Embryonic facial prominence (tissue), 1 donor: ENCODE measurements at regions not wholly inside any gene's neighbourhood (a gene's known extent, or its start where the extent isn't known, plus 50 kb on each side); places are given as distances from the start of the nearest gene placed in this dataset.
"Not testable (repeated sequence)": the region's sequence is repeated elsewhere in the genome, so short reads cannot be mapped to it uniquely, and the experiment has no call there.

Source experiments
- DNase-seq: peaks from one replicate; pipeline ENCODE4 v3.0.0-alpha.2; 2016; ENCODE audit errors: extremely low spot score

DNA sequence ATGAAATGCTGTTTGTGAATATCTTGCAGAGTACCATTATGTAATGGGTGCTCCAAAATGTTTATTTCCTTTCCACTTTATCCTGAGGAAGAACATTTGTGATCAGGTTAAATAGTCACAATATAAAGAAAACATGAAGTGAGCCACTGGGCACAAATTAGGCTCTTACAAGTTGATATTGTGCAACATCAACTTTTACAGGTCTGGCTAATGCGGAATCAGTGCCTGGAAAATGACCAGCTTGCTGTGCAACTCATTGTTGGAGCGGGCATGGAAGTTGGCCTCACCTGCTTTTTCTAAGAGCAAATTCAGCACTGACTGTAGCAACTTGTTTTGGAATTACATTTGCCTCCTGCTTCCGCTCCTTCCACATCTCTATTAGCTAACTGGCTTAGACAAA, 216.9 kb upstream of the PLPPR1 start:
- DNase-seq: no peak

- no peak for DNase-seq
Observed at GRCh38 chr9:100813871-100814270, 214.7 kb upstream of the PLPPR1 start.

DNA sequence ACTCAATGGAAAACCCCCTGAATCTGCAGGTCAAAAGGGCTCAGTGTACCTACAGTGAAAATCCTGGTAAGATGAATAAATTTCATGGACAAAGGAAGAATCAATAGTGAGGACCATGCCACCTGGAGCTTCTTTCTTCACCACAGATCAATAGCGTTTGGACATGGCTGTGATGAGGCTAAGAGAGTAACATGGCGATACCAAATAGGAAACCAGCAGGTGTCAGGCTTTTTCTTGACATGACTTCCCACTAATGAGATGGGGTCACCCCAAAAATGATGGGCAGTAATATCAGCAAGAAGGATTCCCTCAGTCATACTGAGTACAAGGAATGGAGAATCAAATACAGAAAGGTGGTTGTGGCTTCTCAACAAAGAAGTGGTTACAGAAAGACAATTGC, 208.5 kb upstream of the PLPPR1 start:
- DNase-seq: no peak

GRCh38 chr9:100833035-100833434, 195.5 kb upstream of the PLPPR1 start:
- DNase-seq: not testable (repeated sequence)

GRCh38 chr9:100838857-100839256, 189.7 kb upstream of the PLPPR1 start:
- no peak for DNase-seq

DNA sequence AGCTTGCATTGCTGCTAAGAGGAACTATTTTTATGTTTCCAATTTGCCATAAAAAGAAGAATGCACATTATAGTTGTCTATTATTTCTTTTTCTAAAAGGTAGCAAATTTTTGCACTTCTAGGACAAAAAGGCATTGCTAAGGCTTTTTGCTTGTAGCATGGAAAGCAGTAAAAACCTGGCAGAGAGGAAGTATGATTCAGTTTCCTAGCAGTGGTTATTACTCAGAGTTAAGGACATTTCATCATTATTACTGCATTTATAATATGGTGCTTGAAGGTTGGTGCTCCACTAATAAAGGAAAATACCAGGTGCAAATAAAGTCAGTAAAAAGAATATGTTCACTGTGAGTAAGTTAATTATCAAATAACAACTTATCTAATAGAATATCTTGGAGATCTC, 179.8 kb upstream of the PLPPR1 start:
- no peak for DNase-seq

DNA sequence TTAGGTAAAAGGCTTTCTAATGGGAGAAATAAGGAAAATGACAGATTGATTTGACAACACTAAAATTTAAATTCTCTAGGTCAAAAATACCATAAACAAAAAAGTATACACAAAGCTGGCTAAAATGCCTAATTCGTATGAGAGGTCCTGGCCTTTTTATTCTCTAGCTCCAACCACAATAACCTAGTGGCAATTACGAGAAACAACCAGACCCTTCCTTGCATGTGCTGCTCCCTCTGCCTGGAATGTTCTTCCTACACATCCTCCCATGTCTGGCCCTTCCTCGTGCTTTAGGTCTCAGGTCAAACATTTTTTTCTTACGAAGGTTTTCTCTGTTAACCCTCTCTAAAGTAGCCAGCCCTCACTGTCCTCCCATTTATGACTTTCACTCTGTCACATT, 176.4 kb upstream of the PLPPR1 start:
- no peak for DNase-seq

DNA sequence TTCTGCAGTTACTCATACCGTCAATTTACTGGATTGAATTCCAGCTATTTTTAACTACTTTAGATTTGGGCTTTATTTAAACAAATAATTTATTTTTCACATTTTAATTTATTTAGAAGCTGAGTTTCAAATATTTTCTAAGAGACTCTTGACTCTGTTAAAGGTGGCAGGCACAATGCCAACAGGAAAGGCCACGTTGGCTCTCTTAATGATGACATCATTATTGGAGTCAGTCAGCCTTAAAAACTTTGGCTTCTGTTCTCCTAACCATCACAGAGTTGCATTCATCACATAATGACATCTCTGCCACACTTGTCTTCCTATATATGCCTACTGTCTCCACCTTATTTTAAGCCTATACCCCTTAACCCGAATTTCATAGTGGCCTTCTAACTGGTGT, 172.3 kb upstream of the PLPPR1 start:
- no peak for DNase-seq

- no peak for DNase-seq
Observed at GRCh38 chr9:100865111-100865510, 163.4 kb upstream of the PLPPR1 start.

GRCh38 chr9:100865648-100866047, 162.9 kb upstream of the PLPPR1 start:
- no peak for DNase-seq

DNA sequence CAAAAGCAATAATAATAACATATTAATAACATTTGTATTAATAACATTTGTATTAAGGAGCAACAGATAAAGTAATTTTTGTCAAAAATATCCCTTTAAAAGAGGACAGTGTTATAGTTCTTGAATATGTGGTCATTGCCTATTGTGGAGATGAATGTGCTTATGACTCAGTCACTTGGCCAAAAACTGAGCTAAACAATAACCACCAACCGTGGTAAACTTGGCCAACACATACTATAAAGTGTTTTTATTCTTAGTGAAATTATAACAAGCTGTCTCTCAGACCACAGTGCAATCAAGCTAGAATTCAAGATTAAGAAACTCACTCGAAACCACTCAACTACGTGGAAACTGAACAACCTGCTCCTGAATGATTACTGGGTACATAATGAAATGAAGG, 159.2 kb upstream of the PLPPR1 start:
- DNase-seq: no peak

GRCh38 chr9:100879884-100880283, 148.6 kb upstream of the PLPPR1 start:
- DNase-seq: no peak

DNA sequence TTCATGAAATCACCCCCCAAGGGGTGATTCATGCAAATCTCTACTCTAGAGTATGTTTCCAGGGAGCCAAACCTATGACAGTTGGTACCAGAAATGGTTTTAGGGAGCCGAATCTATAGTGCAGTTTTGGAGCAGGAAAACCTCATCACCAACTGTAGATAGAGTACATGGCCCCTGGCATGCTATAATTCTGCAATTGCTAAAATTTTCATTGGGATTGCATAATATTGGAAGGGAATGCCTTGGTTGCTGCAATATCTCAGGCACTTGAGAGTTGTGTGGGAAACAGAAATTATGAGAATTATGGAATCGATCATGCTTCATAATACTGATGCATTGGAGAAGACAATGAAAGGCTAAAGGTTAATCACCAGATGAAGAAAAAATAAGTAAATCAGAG, 148.2 kb upstream of the PLPPR1 start:
- DNase-seq: no peak

DNA sequence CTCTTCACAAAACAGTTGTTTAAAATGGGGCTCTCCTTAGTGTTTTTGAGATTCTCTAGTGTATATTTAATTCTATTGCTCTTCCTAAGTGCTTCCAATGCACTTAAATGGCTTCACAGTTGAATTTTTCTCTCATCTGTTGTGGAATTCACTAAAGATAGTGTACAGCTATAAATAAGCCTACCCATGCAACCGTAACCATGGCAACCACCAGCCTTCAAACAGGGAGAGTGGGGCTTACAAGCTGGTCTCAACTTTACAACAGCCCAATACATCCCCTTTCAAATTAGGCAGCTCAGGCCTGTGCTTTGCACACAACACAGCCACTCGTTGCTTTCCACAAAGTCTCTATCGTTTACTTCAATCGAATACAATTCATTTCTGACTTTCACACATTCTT, 144.0 kb upstream of the PLPPR1 start:
- DNase-seq: no peak

GRCh38 chr9:100890321-100890720, 138.2 kb upstream of the PLPPR1 start:
- DNase-seq: no peak

DNA sequence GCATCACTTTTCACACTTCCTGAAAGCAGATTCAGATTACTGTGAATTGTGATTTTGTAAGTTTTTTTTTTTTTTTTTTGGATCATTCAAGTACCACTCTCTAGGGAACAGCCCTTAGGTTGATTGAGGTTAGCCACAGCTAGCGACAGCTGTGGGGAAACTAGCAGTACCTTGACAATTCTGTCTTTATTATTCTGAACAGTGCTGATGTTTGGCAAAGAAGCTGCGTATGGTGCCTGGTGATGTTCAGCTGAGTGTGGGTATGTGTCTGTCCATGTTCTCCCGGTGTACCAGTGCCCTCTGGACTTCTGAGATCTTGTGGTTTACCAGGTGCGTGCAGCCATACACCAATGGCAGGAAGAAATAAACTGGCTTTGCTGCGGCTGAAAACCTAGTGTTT, 117.3 kb upstream of the PLPPR1 start:
- no peak for DNase-seq

GRCh38 chr9:100913257-100913656, 115.3 kb upstream of the PLPPR1 start:
- DNase-seq: no peak

DNA sequence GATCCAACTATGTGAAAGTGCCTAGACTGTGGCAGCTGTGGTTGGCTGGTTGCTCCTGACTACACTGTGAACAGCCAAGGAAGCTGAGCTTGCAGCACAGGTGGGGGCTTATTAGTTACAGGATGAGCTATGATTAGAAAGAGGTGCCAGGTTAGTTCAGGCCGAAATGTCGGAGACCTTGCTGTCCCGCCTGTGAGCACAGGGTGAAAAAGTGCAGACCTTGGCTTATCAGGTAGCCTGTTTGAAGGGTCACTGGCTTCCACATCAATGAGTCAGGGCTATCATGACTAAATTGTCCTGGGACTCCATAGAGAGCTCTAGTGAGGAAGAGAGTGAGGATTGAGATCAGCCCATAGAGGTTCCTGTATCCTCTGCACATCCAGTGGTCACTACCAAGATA, 114.3 kb upstream of the PLPPR1 start:
- DNase-seq: no peak

DNA sequence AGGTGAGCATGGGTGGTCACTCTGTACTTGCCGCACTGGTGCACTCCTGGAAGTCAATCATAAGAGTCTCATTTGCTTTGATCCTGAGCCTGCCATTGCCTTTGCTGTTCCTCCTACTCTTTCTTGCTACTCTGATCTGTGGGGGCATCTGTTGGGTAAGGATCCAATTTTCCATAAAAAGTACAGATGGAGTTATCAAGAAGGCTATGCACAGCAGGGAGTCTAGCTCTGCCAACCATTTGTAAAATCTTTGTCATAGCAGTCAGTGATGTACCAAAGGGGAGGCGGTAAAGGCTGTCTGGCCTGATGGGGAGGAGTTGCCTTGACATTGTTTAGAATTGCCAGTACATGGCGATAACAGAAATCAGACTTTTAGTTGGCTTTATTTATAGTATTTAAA, 109.0 kb upstream of the PLPPR1 start:
- no peak for DNase-seq

- DNase-seq: no peak
Observed at GRCh38 chr9:100926366-100926765, 102.2 kb upstream of the PLPPR1 start.

DNA sequence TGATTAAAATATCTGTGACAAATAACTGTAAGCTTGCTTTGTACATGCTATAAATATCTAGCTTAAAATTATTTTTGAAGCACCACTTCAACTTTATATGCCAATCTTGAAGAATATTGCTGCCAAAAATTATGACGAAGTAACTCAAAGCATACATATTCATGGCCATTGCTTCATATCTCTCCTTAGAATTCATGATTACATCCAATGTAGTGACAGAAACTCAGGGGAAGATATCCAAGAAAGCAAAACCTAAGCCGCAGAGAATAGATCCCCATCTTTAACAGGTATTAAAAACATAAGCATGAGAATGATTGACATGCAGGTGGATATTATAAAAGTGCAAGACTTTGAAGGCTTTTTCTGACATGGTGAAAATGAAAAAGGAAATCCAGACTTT, 100.8 kb upstream of the PLPPR1 start:
- DNase-seq: no peak

DNA sequence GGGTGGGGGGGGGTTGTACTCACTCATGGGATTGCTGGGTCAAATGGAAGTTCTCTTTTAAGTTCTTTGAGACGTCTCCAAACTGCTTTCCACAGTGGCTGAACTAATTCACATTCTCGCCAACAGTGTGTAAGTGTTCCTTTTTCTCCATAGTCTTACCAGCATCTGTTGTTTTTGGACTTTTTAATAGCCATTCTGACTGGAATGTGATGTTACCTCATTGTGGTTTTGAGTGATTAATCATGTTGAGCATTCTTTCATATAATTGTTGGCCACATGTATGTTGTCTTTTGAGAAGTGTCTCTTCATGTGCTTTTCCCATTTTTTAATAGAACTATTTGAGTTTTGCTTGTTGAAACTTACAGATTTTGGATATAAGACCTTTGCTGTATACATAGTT, 94.9 kb upstream of the PLPPR1 start:
- no peak for DNase-seq

DNA sequence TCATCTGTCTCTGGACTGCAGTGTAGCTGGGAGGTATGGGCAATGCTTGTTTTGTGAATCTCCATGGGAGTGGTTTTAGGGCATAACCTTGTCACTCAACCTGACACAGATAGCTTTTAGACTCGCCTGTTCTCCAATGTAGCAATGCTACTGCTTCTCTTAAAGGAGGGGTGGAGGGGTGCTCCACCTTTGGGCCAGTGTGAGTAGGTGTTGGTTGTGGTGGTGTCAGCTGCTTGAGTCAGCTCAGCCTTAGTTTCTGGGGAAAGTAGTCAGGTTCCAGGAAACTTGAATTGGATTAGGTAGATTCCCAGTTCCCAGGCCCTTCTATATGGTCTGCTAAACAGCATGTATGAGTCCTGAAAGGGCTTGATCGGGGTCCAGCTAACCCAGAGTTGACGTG, 91.1 kb upstream of the PLPPR1 start:
- DNase-seq: no peak

DNA sequence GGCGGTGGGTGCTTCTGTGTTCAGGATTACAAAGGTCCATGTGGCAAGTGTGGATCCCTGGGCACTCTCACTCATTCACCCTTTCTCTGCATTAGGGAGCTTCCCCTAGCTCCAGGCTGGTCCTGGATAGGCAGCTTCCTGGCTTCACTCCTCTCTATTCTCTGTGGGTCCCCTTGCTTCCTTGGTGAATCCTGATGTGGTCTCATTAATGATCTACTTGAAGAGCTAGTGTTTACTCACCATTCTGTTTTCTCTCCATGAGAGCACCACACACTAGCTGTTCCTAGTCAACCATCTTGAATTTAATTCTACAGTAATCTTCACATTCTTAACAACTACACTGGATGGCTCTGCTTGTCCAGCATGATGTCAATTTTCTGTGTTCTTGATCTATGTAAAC, 90.0 kb upstream of the PLPPR1 start:
- no peak for DNase-seq

DNA sequence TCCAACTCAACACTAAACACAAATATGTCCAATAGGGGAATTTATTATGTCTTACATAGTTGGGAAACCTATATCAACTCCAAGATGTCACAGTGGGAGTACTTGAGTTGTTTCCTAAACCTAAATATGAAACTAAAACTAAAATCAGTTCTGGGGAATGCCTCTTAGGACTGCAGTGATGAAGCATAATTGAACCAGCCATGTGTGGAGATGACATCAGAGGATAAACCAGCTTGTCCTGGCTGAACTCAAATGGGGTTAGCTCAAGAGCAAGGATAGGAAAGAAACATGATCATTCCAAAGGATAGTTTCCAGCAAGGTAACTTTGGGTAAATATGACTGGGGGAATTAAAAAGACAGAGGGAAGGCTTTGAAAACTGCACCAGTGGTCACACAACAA, 88.9 kb upstream of the PLPPR1 start:
- DNase-seq: no peak
